Hematopoietic multipotent progenitor cell treated with erythropoietin and hydrocortisone succinate and interleukin-3 and kit ligand, for 8 days (in vitro differentiated cells): ENCODE measurements at regions not wholly inside any gene's neighbourhood (a gene's known extent, or its start where the extent isn't known, plus 50 kb on each side); places are given as distances from the start of the nearest gene placed in this dataset.

Experiments used
- DNase-seq: peaks from one replicate; pipeline ENCODE4 v3.0.0-alpha.2; 2015

DNA sequence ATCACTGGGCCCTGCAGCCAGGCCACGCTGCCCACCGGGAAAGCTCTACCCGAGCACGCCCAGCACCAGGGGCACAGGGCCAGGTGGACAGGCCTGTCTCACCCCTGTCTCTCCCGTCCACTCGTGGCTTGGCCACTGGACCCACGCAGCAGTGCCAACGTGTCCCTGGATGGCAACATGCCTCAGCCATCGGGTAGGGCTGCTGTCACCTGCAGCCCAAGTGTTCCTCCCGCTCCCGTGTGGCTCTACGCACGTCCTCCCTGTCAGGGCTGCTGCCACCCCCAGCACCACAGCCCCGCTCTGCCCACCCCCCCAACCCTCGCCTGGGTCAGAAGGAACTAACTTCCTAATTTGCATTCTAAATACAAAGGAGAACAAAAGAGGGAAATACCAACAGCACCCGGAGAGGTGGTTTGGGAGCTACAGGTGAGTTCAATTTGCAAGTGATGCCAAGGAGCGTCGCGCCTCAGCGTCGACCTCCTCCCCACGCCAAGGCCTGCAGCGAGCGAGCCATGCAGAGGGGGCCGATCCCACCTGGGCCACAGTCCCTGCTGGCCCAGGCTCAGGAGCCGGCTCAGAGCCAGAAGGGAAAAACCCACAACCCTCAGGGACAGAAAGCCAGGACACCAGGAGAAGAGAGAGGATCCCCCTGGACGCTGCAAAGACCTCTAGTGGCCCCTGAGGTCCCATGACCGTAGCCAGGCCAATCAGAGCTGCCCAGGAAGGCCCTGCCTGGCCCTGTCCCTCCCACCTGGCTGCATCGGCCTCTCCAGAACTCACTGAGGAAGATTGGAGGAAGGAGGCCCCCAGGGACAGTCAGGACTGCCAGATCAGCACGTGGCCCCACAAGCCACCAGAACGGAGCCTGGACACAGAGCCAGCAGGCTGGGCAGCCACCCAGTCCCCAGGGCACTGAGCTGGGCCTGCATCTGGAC, 128.4 kb upstream of the SPACA7 start:
- DNase-seq = no peak

DNA sequence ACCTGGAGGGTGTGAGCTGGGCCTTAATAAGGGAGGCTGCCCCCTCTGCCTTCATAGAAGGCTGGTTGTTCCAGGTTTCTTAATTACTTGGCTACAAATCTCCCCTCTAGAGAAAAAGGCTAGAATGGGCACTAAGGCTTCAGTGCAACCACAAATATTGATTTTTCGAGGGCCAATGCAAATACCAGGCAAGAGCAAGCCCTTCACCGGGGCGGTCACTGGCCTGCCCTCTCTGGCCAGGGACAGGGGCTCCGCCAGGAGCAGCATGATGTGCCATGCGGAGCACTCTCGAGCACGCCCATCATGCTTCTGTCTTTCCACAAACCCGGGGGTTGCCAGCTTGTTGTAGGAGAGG, 127.8 kb upstream of the SPACA7 start:
- DNase-seq = no peak

DNA sequence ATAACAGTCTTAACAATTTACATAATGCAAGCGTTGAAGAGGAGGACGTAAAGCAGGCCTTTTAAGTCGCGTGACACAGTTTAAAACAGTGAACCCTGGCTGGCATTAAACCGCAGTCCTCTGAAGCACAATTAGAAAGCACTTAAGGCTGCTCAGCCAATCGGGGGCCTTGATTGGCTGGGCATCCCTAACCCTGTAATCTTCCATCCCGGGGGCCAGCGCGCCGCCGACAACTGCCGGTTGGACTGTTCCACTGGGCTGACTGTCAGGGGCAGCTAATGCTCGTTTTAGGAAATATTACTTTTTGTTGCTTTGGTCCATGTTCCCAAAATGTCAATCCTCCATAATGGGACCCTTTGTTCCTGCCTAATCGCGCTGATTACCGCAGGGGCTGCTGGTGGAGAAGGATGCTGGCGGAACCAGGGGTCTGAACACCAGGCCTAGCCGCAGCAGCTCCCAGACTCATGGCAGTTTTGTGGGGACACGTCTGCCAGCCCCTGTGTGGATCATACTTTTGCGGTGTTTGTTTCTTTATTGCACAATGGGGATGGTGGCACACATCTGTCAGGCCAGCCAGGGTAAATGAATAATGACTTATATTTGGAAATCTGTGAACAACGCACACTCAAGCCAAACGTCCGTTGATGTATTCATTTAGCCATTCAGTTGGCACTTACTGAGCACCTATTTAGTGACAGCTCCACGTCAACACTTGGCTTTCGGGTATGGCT, 127.1 kb upstream of the SPACA7 start:
- no peak for DNase-seq

GRCh38 chr13:112249644-112250610, 126.2 kb upstream of the SPACA7 start:
- no peak for DNase-seq

DNA sequence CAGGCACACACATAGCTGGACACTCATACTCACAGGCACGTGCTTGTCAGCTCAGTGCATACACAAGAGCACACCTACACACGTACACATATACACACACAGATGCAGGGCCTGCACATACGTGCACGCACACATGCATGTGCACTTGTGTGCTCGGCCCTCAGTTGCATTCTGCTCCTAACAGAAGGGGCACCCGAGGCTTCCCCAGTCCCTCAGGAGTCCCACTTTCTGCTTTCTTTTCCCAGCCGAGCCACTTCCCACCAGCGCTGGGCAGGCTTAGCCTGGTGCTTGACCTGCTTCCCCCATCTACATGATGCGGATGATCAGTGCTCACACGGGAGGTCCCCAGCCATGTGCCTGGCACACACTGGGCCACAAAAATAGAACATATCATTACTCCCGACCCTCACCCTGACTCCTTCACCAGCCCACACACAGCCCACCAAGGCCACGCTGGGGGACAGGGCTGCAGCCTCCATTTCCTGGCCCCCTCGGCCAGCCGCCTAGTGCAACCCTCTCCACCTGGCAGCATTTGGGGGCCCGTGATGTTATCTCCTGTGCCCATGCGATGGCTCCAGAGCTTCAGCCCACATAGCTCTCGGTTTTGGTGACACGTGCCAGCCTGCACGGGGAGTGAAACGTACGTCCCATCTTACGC, 125.2 kb upstream of the SPACA7 start:
- DNase-seq = no peak

- DNase-seq = no peak
These were observed 124.1 kb upstream of the SPACA7 start for GRCh38 chr13:112251930-112252585.

- no peak for DNase-seq
These were observed 123.2 kb upstream of the SPACA7 start for GRCh38 chr13:112252804-112253590.

DNA sequence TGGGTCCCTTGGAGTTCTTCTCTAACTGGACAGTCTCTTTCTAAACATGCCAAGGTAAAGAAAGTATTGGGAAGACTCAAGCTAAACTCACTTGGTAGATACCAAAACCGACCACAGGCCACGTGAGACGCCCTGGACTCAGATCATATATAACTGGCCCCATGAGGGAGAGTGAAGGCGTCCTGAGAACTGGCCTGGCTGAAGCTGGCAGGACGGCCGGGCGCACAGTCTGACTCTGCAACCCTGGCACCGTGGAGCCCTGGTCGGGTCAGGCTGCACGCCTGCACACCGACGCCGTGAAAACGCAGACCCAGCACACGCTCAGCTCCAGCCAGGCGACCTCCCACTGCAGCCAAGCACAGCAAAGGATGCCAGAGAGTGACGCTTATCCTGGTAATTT, 122.5 kb upstream of the SPACA7 start:
- DNase-seq = no peak

DNA sequence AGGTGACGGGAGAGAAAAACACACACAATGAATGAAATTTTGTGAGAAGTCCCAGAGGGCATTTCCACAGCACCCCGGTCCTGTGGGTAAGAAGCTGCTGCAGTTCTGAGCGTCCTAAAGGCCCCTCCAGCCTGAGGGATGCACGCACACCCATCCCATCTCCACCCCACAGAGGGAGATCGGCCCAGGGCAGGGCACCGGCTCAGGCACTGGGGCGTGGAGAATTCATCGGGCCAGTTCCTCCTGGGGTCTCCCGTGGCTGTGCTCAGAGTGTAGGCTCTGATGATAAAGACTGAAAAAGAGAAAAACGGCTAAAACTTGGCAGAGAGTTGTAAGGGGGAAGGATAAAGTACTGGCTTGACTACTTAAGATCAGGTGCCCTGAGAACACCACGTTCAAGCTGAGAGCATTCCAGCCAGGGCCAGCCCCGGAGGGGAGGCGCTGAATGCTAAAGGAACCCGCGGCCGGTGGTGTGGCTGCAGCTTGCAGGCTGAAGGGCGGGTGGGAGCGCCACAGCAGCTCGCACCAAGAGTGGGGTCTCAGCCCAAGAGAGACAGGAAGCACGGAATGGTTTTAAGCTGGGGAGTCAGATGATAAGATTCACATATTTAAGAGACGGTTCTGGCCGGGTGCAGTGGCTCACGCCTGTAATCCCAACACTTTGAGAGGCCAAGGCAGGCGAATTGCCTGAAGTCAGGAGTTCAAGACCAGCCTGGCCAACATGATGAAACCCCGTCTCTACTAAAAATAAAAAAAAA, 121.9 kb upstream of the SPACA7 start:
- DNase-seq = no peak

GRCh38 chr13:112254900-112255299, 121.3 kb upstream of the SPACA7 start:
- no peak for DNase-seq

- no peak for DNase-seq
These were observed 120.5 kb upstream of the SPACA7 start for GRCh38 chr13:112255550-112256120.

- no peak for DNase-seq
These were observed 119.2 kb upstream of the SPACA7 start for GRCh38 chr13:112256716-112257494.

GRCh38 chr13:112259511-112259910, 116.6 kb upstream of the SPACA7 start:
- DNase-seq = peak; percentile 2

DNA sequence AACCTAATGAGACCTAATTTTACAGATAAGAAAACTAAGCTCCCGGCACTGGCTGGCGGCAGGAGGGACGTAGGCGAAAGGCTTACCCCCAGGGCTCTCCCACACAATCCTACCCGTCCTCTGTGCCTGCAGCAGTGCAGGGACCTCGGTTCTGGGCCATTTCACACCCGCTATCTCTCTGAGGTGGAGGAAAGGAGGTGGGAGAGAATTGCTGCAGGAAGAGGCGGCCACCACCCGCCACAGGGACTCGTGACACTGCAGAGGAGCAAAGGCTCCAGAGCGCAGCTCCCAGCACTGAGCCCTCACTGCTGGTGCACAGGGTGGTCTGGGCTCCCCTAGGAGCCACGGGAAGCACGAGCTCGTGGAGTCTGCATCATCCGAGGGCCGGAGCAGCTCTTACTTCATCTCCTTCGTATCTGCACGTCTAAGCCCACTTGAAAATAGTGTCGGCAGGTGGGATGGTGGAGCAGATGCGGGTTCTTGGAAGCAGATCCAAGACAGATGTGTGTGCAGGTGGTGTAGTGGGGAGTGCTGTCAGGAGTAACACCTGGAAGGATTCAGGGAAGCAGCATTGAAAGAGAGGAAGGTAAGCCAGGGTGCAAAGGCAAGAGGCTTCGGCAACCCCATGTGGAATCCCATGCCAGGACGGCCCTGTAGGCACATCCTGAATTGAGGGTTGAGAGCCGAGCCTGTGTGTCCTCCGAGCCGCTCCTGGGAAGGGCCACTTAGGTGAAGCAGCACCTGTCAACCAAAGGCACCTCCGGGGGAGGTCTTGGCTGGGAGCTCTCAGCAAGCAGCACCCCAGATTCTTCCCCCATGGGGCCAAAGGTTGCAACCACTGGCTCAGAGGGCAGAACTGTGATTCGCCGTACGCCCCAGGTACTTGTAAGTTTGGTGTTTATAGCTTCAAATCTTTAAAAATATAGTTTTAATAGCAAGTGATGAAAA, 115.8 kb upstream of the SPACA7 start:
- DNase-seq = no peak

GRCh38 chr13:112261924-112262323, 114.2 kb upstream of the SPACA7 start:
- no peak for DNase-seq

DNA sequence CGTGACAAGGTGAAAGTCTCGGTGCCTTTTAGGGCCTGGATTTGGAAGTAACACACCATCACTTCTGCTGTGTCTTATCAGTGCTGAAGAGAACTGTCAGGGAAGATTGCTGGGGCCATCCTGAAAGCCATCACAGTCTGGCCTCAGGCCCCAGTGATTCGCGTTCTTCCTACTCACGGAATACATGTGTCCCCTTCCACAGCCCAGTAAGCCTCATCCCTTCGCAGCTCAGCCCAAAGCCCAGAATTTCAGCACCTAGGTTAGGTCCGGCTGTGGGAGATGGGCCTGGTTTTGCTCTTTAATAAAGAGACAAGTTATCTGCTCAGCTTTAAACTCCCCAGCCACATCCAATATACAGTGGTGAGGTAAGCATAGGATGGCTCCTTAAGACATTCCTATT, 113.0 kb upstream of the SPACA7 start:
- no peak for DNase-seq

DNA sequence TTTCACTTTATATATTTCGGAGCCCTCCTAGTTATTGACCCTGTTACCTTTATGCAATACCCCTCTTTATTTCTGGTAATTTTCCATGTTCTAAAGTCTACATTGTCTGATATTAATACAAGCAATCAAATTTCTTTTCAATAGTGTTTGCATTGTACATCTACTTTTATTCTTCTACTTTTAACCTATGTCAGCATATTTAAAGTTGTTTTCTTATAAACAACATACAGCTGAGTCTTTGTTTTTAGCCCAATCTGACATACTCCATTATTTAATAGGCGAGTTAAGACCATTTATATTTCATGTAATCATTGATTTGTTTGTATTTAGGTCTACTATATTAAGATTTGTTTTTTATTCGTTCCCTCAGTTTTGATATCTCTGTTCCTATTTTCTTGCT, 108.5 kb upstream of the SPACA7 start:
- no peak for DNase-seq

- no peak for DNase-seq
These were observed 105.2 kb upstream of the SPACA7 start for GRCh38 chr13:112270951-112271350.
